GM23338 (cell line): ENCODE measurements at regions not wholly inside any gene's neighbourhood (a gene's known extent, or its start where the extent isn't known, plus 50 kb on each side); places are given as distances from the start of the nearest gene placed in this dataset.

ENCODE experiments used
- ATAC-seq: fragments of 200-7000 bp; cut with Tn5 transposase; 3 replicates; pipeline ENCODE4 v1.9.1; 2020
- DNase-seq: peaks from one replicate; pipeline ENCODE4 v3.0.0-alpha.2; 2015; ENCODE audit warnings: low spot score
- H2AFZ ChIP-seq: fragments of 200-600 bp; sonication (generic); 2 replicates; pipeline ENCODE4 v1.8.0; 2016; ENCODE audit warnings: antibody characterized with exemption, mild to moderate bottlenecking, moderate library complexity
- H3F3A ChIP-seq: fragments of 200-600 bp; sonication (generic); replicated peaks from 2 replicates; pipeline ENCODE4 v1.8.0; 2017; ENCODE audit warnings: antibody characterized with exemption, mixed run types, low read depth
- H3K27ac ChIP-seq: fragments of 200-600 bp; sonication (generic); 2 replicates; pipeline ENCODE4 v1.6.1; 2016; ENCODE audit warnings: low read depth
- H3K27me3 ChIP-seq: fragments of 200-600 bp; sonication (generic); 2 replicates; pipeline ENCODE4 v1.8.0; 2016; ENCODE audit warnings: mild to moderate bottlenecking, mixed run types, moderate library complexity; ENCODE audit not compliant: insufficient read depth
- H3K36me3 ChIP-seq: fragments of 200-600 bp; sonication (generic); 2 replicates; pipeline ENCODE4 v1.8.0; 2016; ENCODE audit warnings: mild to moderate bottlenecking; ENCODE audit not compliant: insufficient read depth
- H3K4me1 ChIP-seq: fragments of 200-600 bp; sonication (generic); 2 replicates; pipeline ENCODE4 v1.8.0; 2016; ENCODE audit warnings: mild to moderate bottlenecking, moderate library complexity; ENCODE audit not compliant: insufficient read depth
- H3K4me2 ChIP-seq: fragments of 200-600 bp; sonication (generic); 2 replicates; pipeline ENCODE4 v1.7.1; 2017; ENCODE audit warnings: mixed run types
- H3K4me3 ChIP-seq: fragments of 200-600 bp; sonication (generic); 2 replicates; pipeline ENCODE4 v1.6.1; 2016; ENCODE audit warnings: mixed run types
- H3K79me2 ChIP-seq: fragments of 200-600 bp; sonication (generic); replicated peaks from 2 replicates; pipeline ENCODE4 v1.8.0; 2017; ENCODE audit warnings: mild to moderate bottlenecking; ENCODE audit not compliant: insufficient read depth
- H3K9me2 ChIP-seq: fragments of 200-600 bp; sonication (generic); 2 replicates; pipeline ENCODE4 v1.8.0; 2017; ENCODE audit not compliant: insufficient read depth
- H4K20me1 ChIP-seq: fragments of 200-600 bp; sonication (generic); replicated peaks from 2 replicates; pipeline ENCODE4 v1.8.0; 2017; ENCODE audit warnings: mild to moderate bottlenecking; ENCODE audit not compliant: insufficient read depth
- H3K27ac Mint-ChIP-seq: 2 replicates; pipeline ENCODE4 v1.8.0; 2020; ENCODE audit warnings: inconsistent platforms, mild to moderate bottlenecking, moderate library complexity, mixed read lengths
- H3K27me3 Mint-ChIP-seq: 3 replicates; pipeline ENCODE4 v1.8.0; 2022; ENCODE audit warnings: low read depth, mild to moderate bottlenecking, moderate library complexity, mixed read lengths, inconsistent platforms; ENCODE audit not compliant: insufficient read depth, poor library complexity
- H3K36me3 Mint-ChIP-seq: 3 replicates; pipeline ENCODE4 v1.8.0; 2021; ENCODE audit warnings: low read depth, mild to moderate bottlenecking, inconsistent platforms, moderate library complexity, mixed read lengths
- H3K4me1 Mint-ChIP-seq: 3 replicates; pipeline ENCODE4 v1.8.0; 2020; ENCODE audit warnings: mild to moderate bottlenecking, inconsistent platforms, mixed read lengths
- H3K4me3 Mint-ChIP-seq: 3 replicates; pipeline ENCODE4 v1.8.0; 2021; ENCODE audit warnings: moderate library complexity, mild to moderate bottlenecking, inconsistent platforms, mixed read lengths
- H3K9me3 Mint-ChIP-seq: 3 replicates; pipeline ENCODE4 v1.8.0; 2020; ENCODE audit warnings: moderate library complexity, mild to moderate bottlenecking, inconsistent platforms, mixed read lengths
- CTCF ChIP-seq, 2 experiments: fragments of 200-600 bp in 1 of 2; sonication (generic) in 1 of 2; conservative IDR thresholded peaks; 2 replicates each; pipeline versions ENCODE4 v1.5.1 to v1.6.1; 2016 to 2017; ENCODE audit warnings: antibody characterized with exemption in 2 of 2, low read depth in 2 of 2, mild to moderate bottlenecking in 2 of 2, moderate library complexity in 1 of 2
- EZH2phosphoT487 ChIP-seq: fragments of 200-600 bp; sonication (generic); IDR thresholded peaks from one replicate; pipeline ENCODE4 v1.8.1; 2018; ENCODE audit warnings: antibody characterized with exemption; ENCODE audit not compliant: unreplicated experiment
- JUNB ChIP-seq: IDR thresholded peaks from one replicate; pipeline ENCODE4 v1.6.1; 2016; ENCODE audit warnings: antibody characterized with exemption; ENCODE audit not compliant: unreplicated experiment
- NANOG ChIP-seq: IDR thresholded peaks from 2 replicates; pipeline ENCODE4 v1.6.1; 2016; ENCODE audit warnings: antibody characterized with exemption, borderline replicate concordance
- POLR2AphosphoS5 ChIP-seq: IDR thresholded peaks from 2 replicates; pipeline ENCODE4 v1.6.1; 2016; ENCODE audit warnings: antibody characterized with exemption, low read depth
- REST ChIP-seq: IDR thresholded peaks from one replicate; pipeline ENCODE4 v1.6.1; 2018; ENCODE audit warnings: antibody characterized with exemption; ENCODE audit not compliant: unreplicated experiment
- STAT1 ChIP-seq: IDR thresholded peaks from one replicate; pipeline ENCODE4 v1.6.1; 2016; ENCODE audit warnings: antibody characterized with exemption; ENCODE audit not compliant: unreplicated experiment
- ZNF114 ChIP-seq: fragments of 250-450 bp; sonication (Bioruptor Pico); IDR thresholded peaks from 2 replicates; pipeline ENCODE4 v1.5.0; 2020; ENCODE audit warnings: mild to moderate bottlenecking, moderate library complexity
- ZNF331 ChIP-seq: fragments of 250-450 bp; sonication (Bioruptor Pico); IDR thresholded peaks from 2 replicates; pipeline ENCODE4 v1.5.0; 2020; ENCODE audit warnings: low read depth, mild to moderate bottlenecking, moderate library complexity
- TF ChIP-seq, protein P1 (sequence below): IDR thresholded peaks from 2 replicates; pipeline ENCODE4 v1.6.1; 2016; ENCODE audit warnings: antibody characterized with exemption

DNA sequence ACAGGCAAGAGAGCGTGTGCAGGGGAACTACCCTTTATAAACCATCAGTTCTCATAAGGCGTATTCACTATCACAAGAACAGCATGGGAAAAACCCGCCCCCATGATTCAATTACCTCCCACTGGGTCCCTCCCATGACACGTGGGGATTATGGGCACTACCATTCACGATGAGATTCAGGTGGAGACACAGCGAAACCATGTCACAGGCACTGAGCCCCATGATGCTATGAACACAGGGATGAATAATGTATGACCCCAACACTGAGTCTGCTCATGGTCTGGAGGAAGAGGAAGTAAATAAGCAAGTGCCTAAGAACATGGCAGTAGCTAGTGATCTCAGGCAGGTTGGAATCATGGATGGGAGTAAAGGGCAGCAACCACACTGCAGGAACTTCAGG lies 281.0 kb upstream of the ZNF462 start (continued):
- TF ChIP-seq REST (no peak), EZH2phosphoT487 (no peak), ZNF114 (no peak), CTCF (conservative IDR thresholded peaks at IDR 0.05; ENCODE audit: low read depth in 2 of 2) (no peak)

- DNase-seq (no peak), ATAC-seq (no peak)
- H3K9me2 ChIP-seq: no peaks in the 10 kb centered on the region; the same call in 1 of the 2 replicates
- H3K4me3 ChIP-seq: no peak overlapping the region
- H3K4me2 ChIP-seq: no peak overlapping the region
- Mint-ChIP-seq H3K9me3 (no peaks in the 10 kb centered on the region; the same call in 2 of the 3 replicates), H3K4me1 (peaks cover 7% of the 10 kb centered on the region), H3K36me3 (no peaks in the 10 kb centered on the region), H3K27me3 (no peaks in the 10 kb centered on the region), H3K27ac (no peak overlapping the region), H3K4me3 (no peak overlapping the region)
- peak overlapping the region; percentile 80; the same call in 1 of the 2 replicates for H2AFZ ChIP-seq
- no peaks in the 10 kb centered on the region for H3K27me3 ChIP-seq
- TF ChIP-seq POLR2AphosphoS5: no peak
- no peak for TF ChIP-seq STAT1
- TF ChIP-seq NANOG: no peak
- TF ChIP-seq, protein P1, sequence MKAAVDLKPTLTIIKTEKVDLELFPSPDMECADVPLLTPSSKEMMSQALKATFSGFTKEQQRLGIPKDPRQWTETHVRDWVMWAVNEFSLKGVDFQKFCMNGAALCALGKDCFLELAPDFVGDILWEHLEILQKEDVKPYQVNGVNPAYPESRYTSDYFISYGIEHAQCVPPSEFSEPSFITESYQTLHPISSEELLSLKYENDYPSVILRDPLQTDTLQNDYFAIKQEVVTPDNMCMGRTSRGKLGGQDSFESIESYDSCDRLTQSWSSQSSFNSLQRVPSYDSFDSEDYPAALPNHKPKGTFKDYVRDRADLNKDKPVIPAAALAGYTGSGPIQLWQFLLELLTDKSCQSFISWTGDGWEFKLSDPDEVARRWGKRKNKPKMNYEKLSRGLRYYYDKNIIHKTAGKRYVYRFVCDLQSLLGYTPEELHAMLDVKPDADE: no peak
- no peak for TF ChIP-seq JUNB
- TF ChIP-seq ZNF331 (CRISPR knock-in tag): no peak
- H3K79me2 ChIP-seq: no peaks in the 10 kb centered on the region
- H3K4me1 ChIP-seq: no peaks in the 10 kb centered on the region
- H3K27ac ChIP-seq: no peak overlapping the region
- no peaks in the 10 kb centered on the region for H3F3A ChIP-seq
- H4K20me1 ChIP-seq: no peaks in the 10 kb centered on the region
- no peaks in the 10 kb centered on the region for H3K36me3 ChIP-seq
These were observed 279.2 kb upstream of the ZNF462 start for GRCh38 chr9:106583751-106584150.
